Hepatocyte (in vitro differentiated cells): ENCODE measurements at regions not wholly inside any gene's neighbourhood (a gene's known extent, or its start where the extent isn't known, plus 50 kb on each side); places are given as distances from the start of the nearest gene placed in this dataset.

Experiments used
- CTCF ChIP-seq: fragments of 200-600 bp; sonication (generic); IDR thresholded peaks from 2 replicates; pipeline ENCODE4 v1.5.1; 2016; ENCODE audit warnings: antibody characterized with exemption, mild to moderate bottlenecking; ENCODE audit not compliant: poor library complexity
- EZH2 ChIP-seq: fragments of 200-600 bp; sonication (generic); IDR thresholded peaks from 2 replicates; pipeline ENCODE4 v1.6.1; 2016; ENCODE audit warnings: antibody characterized with exemption, mild to moderate bottlenecking, borderline replicate concordance
- EZH2phosphoT487 ChIP-seq: fragments of 200-600 bp; sonication (generic); IDR thresholded peaks from one replicate; pipeline ENCODE4 v1.6.1; 2018; ENCODE audit warnings: antibody characterized with exemption, mild to moderate bottlenecking, low read depth, moderate library complexity; ENCODE audit not compliant: unreplicated experiment, severe bottlenecking

DNA sequence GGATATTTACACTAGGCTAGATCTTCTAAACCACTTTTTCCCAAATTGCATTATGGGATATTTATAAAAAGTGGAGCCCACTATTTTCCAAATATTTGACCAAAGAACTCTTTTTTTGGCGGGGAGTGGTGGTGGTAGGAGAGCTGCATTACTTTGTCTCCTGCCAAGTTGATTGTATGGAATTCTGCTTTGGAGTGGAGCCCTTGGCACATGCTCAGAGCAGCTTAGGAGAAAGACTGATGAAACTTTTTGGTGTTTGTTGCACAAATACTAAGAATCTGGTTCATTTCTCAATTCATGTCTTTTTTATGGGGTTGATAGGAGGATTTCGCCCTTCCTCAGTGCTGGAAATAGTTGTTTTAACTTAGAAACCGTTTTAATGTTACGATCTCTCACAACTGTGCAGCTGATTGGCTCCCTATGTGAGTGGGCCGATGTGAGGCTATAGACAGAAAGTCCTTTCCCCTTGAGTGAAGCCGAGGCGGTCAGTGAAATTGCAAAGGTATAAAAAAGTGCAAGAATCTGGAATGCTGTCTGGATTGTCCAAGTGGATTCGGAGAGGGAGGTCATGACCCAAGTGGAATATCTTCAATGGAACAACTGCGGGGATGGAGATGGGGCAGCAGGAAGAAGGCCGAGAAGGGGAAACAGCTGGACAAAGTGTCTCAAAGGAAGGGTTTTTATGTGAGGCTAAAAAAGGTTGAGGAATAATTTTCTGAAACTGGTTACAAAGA, 415.9 kb downstream of the FGF9 start:
- TF ChIP-seq CTCF (no peak), EZH2 (no peak), EZH2phosphoT487 (no peak)
